Kidney tubule cell (primary cell): ENCODE measurements at regions not wholly inside any gene's neighbourhood (a gene's known extent, or its start where the extent isn't known, plus 50 kb on each side); places are given as distances from the start of the nearest gene placed in this dataset.
A peak's percentile ranks its signal among the peaks of the same experiment; 100 is the strongest.
"Not testable (repeated sequence)": the region's sequence is repeated elsewhere in the genome, so short reads cannot be mapped to it uniquely, and the experiment has no call there.

Source experiments
- DNase-seq: peaks from one replicate; pipeline ENCODE4 v3.0.0-alpha.2; 2018; ENCODE audit warnings: low spot score

GRCh38 chr7:27412164-27412563 lies 169.6 kb downstream of the EVX1 start:
- DNase-seq, result no peak

GRCh38 chr7:27418541-27418940 lies 175.9 kb downstream of the EVX1 start:
- peak; percentile 70 for DNase-seq

- peak; percentile 29 for DNase-seq
Measured at GRCh38 chr7:27419581-27420177, 177.1 kb downstream of the EVX1 start.

GRCh38 chr7:27420702-27421101 lies 178.1 kb downstream of the EVX1 start:
- DNase-seq, result no peak

GRCh38 chr7:27423290-27423689 lies 180.7 kb downstream of the EVX1 start:
- DNase-seq, result peak; percentile 64

GRCh38 chr7:27423821-27424220 lies 181.2 kb downstream of the EVX1 start:
- DNase-seq, result no peak

- no peak for DNase-seq
Measured at GRCh38 chr7:27424231-27424630, 181.6 kb downstream of the EVX1 start.

- no peak for DNase-seq
Measured at GRCh38 chr7:27424749-27425148, 182.1 kb downstream of the EVX1 start.

- no peak for DNase-seq
Measured at GRCh38 chr7:27427416-27427815, 184.8 kb downstream of the EVX1 start.

- DNase-seq, result no peak
Measured at GRCh38 chr7:27430105-27430504, 187.5 kb downstream of the EVX1 start.

GRCh38 chr7:27431465-27431864 lies 188.9 kb downstream of the EVX1 start:
- no peak for DNase-seq

GRCh38 chr7:27433581-27433980 lies 191.0 kb downstream of the EVX1 start:
- DNase-seq, result no peak

GRCh38 chr7:27434756-27435400 lies 192.3 kb downstream of the EVX1 start:
- DNase-seq, result no peak

- DNase-seq, result peak; percentile 58
Measured at GRCh38 chr7:27435461-27435860, 192.9 kb downstream of the EVX1 start.

- DNase-seq, result no peak
Measured at GRCh38 chr7:27438881-27439589, 196.4 kb downstream of the EVX1 start.

GRCh38 chr7:27442455-27442854 lies 199.9 kb downstream of the EVX1 start:
- peak; percentile 52 for DNase-seq

- not testable (repeated sequence) for DNase-seq
Measured at GRCh38 chr7:27449046-27449445, 206.4 kb downstream of the EVX1 start.

- peak; percentile 19 for DNase-seq
Measured at GRCh38 chr7:27453702-27454405, 208.8 kb downstream of the HIBADH start.

- not testable (repeated sequence) for DNase-seq
Measured at GRCh38 chr7:27457120-27457519, 205.6 kb downstream of the HIBADH start.

GRCh38 chr7:27457603-27458565 lies 204.8 kb downstream of the HIBADH start:
- DNase-seq, result not testable (repeated sequence)

- no peak for DNase-seq
Measured at GRCh38 chr7:27459021-27459730, 203.5 kb downstream of the HIBADH start.
